HG03469 (cell line): ENCODE measurements at regions not wholly inside any gene's neighbourhood (a gene's known extent, or its start where the extent isn't known, plus 50 kb on each side); places are given as distances from the start of the nearest gene placed in this dataset.
"Not testable (repeated sequence)": the region's sequence is repeated elsewhere in the genome, so short reads cannot be mapped to it uniquely, and the experiment has no call there.

Experiments used
- ATAC-seq: cut with Tn5 transposase; IDR thresholded peaks from one replicate; pipeline ENCODE4 v1.9.1; 2021; ENCODE audit warnings: mild to moderate bottlenecking, moderate library complexity, moderate number of reproducible peaks; ENCODE audit not compliant: unreplicated experiment

GRCh38 chr1:157196670-157197456 is 58.7 kb upstream of the ETV3 start:
- not testable (repeated sequence) for ATAC-seq

- no peak for ATAC-seq
Measured at GRCh38 chr1:157196245-157196543, 58.0 kb upstream of the ETV3 start.

GRCh38 chr1:157195521-157196244 is 57.5 kb upstream of the ETV3 start:
- ATAC-seq, result no peak

GRCh38 chr1:157194731-157195520 is 56.7 kb upstream of the ETV3 start:
- ATAC-seq, result no peak

GRCh38 chr1:157193702-157194391 is 55.7 kb upstream of the ETV3 start:
- ATAC-seq, result no peak

GRCh38 chr1:157193219-157193618 is 55.0 kb upstream of the ETV3 start:
- ATAC-seq, result no peak

GRCh38 chr1:157189986-157190982 is 52.1 kb upstream of the ETV3 start:
- ATAC-seq, result no peak

- ATAC-seq, result no peak
Measured at GRCh38 chr1:157189096-157189495, 50.9 kb upstream of the ETV3 start.
